Pulmonary artery endothelial cell (primary cell): ENCODE measurements at regions not wholly inside any gene's neighbourhood (a gene's known extent, or its start where the extent isn't known, plus 50 kb on each side); places are given as distances from the start of the nearest gene placed in this dataset.
A peak's percentile ranks its signal among the peaks of the same experiment; 100 is the strongest.

ENCODE experiments used
- DNase-seq: peaks from one replicate; pipeline ENCODE4 v3.0.0-alpha.2; 2011; ENCODE audit warnings: low read depth, low spot score

DNA sequence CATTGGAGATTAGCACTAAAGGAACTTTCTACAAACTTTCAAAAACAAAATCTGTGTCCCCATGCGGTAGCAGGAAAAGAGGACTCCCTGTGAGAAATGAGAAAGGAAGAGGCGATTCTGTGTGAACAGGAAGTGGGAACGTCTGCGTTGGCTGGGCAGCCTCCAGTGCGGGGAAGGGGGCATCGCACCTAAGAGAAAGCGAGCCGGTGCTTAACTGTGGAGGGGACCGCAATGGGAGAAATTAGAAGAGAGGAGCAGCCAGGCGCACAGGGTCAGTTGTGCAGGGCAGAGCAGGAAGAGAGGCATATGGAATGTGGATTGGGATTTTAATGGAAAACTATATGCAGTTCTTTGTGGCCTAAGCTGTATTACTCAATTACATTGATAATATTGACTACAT is 77.4 kb upstream of the DOCK9 start:
- DNase-seq = no peak

DNA sequence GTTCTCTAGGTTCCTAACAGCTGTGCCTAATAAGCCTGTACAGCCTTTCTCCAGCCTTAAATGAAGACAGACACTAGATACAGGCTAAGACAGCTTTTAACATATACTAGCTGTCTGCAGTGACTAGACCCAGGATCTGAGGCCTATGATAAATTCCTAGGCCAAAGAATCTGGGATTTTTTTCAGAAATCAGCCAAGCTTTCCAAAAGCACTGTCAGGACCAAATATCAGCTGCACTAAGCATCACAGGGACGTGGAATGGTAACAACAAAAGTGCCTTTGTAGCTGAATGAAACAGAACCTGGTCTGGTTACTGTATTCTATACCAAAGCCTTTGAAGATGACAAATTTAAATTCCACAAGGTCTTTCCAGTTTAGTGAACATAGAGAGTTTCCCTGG is 77.9 kb upstream of the DOCK9 start:
- no peak for DNase-seq

GRCh38 chr13:99056381-99057014 is 78.6 kb upstream of the DOCK9 start:
- DNase-seq = no peak

- no peak for DNase-seq
These were observed 79.6 kb upstream of the DOCK9 start for GRCh38 chr13:99057310-99057975.

DNA sequence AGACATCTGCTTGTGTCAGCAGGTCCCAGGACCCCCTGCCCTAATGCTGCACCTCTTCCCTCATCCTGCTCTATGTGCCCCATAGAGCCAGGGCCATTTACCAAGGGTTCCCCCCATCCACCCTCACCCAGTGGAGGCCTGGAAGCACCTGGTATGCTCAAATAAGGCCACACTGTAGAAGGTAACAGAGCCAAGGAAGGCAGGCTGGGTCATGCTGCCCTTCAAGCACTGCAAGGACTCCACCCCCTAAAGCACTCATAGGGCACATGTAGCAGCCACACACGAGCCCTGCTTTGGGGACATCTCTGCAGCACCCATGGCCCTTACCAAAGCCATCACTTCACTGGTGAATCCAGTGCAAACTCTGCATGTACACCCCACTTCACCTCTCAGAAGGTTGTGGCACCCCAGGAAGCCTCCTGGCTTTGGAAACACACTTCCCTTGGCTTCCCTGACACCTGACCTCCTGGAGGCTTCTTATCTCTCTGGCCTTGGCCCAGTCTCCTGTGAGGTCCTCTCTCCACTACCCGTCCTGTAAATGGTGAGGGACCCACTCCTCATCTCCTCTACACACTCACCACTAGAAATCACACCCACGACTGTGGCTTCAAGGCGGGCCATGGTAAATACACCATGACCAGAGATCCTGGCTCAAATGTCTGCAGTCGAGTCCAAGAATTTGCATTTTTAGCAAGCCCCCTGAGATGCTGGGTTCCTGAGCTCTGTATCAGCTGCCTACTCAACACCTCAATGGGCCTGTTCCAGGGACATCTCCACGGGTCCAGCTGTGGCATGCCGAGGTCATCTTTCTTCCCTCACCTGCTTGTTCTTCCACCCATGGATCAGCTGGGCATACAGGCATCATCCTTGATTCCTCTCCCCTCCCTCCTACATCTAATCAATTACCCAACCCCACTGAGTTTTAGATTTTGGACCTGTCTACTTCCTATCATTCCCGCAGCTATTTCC is 80.9 kb upstream of the DOCK9 start:
- DNase-seq = no peak

DNA sequence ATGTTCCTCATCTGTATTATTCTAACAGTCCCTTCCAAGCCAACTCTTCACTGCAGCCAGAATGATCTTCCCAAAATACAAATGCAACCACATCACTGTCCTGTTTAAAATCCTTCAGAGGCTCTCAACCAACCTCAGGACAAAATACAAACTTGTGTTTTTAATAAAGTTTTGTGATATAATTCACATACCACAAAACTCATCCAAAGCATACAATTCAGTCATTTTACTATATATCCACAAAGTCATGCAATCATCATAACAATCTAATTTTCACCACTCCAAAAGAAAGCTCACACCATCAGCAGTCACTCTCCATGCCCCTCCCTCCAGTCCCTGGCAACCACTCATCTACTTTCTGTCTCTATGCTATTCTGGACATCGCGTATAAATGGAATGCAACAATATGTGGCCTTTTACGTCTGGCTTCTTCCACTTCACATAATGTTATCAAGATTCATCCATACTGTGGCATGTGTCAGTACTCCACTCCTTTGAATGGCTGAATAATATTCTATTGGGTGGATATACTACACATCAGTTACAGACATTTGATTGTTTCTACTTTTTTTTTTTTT is 81.7 kb upstream of the DOCK9 start:
- DNase-seq = no peak

DNA sequence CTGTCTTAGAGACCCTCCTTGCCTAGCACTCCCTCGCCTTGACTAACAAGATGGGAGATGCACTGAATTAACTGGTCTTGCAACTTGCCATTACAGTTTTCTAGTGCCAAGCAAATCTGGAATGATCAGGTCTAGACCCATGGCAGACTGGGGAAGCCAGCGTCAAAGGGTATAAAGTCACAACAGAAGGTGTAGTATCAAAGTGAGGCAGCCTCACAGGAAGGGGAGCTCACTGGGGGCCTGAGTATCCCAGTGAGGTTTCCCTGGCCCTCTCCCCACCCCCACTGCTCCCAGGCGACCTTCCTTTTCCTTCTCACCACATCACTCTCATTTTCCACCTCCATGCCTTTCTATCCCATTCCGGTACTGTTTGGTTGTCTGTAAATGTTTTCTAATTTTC is 83.5 kb upstream of the DOCK9 start:
- DNase-seq = no peak

- DNase-seq = peak; percentile 78
These were observed 84.7 kb upstream of the DOCK9 start for GRCh38 chr13:99062593-99062992.

DNA sequence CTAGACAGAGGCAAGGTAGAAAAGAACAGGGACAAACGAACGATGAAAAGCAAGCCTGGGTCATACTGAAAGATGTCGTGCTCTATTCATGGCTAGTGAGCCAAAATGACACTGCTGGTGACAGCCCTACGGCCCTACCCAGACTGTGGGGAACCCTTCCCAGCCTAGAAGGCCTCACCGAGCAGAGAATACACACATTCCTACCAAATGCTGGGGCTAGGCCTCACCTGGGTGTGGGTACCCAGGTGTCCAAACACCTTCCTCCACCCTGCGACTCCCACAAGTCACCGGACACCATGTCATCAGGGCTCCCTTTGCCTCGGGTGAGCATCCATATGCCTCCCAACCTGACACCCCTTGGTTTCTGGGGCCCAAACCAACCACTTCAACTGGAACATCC is 85.3 kb upstream of the DOCK9 start:
- DNase-seq = no peak

DNA sequence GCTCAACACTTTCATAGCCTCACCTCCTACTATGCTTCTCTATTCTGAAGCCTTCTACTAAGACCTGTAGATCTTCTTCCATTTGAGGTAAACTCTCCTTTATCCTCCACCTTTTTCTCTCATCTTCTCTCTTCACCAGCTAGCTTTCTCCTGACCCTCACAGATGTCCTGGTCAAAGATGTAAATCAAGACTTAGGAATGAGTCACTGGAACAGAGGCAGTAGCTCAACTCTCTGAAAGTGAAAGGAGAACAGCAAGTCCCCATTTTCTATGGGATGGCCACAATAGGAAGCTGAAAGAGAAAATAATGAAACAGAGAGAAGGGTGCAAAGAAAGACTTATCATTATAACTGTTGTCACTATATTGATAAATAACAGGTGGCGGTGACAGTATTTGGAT is 86.1 kb upstream of the DOCK9 start:
- no peak for DNase-seq

DNA sequence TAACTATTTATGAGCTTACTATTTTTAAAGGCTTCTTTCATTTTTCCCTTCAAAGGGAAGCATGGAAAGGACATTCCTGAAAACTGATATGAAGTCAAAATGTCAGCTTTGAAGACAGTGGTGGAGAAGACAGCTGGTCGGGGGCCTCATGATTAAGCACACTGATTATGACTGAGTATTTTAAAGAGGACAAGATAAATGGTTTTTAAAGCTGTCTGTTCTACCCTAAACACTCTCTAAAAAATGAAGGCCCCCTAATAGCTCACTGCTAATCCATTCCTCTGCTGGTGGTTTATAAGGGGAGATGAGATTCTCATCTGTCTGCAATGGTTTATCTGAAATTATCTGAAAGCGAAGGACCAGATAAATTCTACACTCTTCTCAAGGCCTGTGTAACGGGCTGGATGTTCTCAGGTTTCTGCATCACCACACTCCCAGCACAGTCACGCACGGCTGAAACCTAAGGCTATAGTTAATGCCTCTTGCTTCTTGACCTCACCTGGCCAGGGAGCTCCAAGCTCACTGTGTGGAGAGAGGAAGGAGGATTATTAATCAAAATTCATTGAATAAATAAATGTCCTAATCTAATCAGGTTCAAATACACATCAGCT is 86.9 kb upstream of the DOCK9 start:
- no peak for DNase-seq

DNA sequence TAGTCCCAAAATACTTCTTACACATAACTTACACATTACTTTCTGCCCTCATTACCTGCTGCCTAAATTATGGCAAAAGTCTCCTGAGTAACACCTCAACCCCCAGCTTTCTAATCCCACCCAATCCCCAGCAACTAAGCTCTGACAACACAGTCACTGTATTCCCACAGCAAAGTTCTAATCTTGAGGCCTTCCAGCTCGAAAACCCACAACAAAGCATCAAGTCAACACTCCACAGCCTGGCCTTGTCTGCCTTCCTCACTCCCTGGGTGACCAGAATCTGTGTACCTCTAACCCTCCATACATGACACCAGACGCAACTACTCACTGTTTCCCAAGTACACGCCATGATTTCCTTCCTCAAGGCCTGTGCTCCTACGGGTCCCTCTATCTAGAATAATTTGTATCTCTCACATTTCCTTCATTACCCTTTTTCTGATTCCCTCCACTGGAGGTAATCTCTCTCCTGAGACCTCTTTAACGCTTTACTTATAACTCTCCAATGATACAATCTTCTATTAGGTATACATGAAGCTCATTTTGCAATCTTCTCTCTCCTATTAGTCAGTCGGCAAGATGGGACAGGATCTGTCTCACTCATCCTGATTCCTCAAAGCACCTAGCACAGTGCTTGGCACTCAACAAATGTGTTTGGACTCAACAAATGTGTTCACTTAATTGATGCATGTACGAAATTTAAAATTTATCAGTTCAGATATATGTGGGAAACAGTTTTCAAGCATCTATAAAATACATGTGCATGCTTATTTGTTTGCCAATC is 87.6 kb upstream of the DOCK9 start:
- DNase-seq = no peak

DNA sequence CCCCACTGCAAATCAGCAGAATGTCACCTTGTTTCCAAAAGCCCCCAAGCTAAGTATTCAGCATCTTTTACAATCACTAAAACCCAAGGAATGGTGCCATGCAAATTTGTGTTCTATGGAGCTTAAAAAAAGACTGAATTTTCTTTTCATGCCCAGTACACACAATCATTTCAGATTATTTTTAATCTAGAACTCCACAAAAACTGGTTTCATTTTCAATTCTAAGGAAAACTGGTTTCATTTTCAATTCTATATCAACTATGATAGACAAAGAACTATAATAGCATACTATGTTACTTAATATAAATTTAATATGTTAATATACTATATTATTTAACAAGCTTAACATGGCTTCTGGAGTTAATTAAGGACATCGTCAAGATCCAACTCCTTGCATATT is 88.4 kb upstream of the DOCK9 start:
- DNase-seq = no peak

GRCh38 chr13:99067159-99067985 is 89.5 kb upstream of the DOCK9 start:
- DNase-seq = no peak

DNA sequence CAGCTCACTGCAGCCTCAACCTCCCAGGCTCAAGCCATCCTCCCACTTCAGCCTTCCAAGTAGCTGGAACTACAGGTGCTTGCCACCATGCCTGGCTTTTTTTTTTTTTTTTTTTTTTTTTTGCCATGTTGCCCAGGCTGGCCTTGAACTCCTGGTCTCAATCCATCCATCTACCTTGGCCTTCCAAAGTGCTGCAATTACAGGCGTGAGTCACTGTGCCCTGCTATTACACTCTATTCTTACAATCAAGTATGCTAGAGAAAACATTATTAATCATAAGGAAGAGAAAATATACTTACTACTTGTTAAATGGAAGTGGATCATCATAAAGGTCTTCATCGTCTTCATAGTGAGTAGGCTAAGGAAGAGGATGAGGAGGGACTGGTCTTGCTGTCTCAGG is 93.3 kb upstream of the DOCK9 start:
- DNase-seq = no peak

GRCh38 chr13:99071666-99072065 is 93.8 kb upstream of the DOCK9 start:
- no peak for DNase-seq

DNA sequence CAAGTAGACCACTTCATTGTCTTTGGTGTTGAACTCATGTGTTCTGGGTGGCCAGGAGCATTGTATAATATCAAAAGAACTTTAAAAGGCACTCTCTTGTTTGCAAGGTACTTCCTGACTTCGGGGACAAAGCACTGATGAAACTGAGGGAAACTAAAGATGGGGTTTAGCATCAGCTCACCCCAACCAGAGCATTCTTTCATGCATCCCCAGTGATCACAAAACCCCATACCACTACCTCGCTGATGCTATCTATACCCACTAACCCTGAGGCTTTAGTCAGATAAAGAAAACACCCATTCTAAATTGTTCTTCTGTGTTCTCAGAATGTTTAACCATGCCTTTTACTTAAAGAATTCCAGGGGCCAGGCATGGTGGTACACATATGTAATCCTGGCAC is 94.5 kb upstream of the DOCK9 start:
- DNase-seq = no peak

GRCh38 chr13:99072941-99073340 is 95.1 kb upstream of the DOCK9 start:
- DNase-seq = no peak

DNA sequence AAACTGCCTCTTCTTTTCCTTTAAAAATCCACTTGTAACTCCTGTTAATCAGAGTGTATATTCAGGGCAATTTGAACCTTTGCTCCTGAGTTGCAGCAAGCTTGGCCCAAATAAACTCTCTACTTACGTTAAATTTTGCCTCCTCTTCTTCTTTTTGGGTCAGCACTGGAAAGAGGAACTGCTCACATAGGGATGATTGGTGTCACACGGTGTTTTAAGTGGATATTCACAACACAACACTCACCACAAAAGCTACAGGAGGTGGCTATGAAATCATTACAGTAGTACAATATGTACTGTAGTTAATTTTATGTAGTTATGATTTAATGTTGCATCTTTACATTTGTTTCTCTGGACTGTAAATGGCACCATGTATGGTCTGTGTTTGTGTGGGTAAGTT is 96.8 kb upstream of the DOCK9 start:
- DNase-seq = no peak
